HEK293 (cell line): ENCODE measurements at regions not wholly inside any gene's neighbourhood (a gene's known extent, or its start where the extent isn't known, plus 50 kb on each side); places are given as distances from the start of the nearest gene placed in this dataset.

ENCODE experiments used
- CTCF ChIA-PET: fragments of 350-600 bp; formaldehyde crosslinking; extraction: SDS; loops from one replicate; lab custom pipeline; 2021; ENCODE audit warnings: antibody characterized with exemption; lab: Yijun Ruan, JAX
- POLR2A ChIA-PET: fragments of 300-600 bp; formaldehyde crosslinking; extraction: SDS; loops from one replicate; lab custom pipeline; 2020; ENCODE audit warnings: antibody characterized with exemption, inconsistent platforms; lab: Yijun Ruan, JAX
- H3K27ac ChIP-seq: fragments of 200-500 bp; sonication (Bioruptor generic); 2 replicates; pipeline ENCODE4 v1.5.1; 2014; ENCODE audit warnings: low read depth, low read length, control low read depth, inconsistent platforms; ENCODE audit errors: extremely low read depth
- H3K36me3 ChIP-seq, 2 experiments: fragments of 200-500 bp in 1 of 2; sonication (Bioruptor generic) in 1 of 2; 1 replicate in 1 of 2; 2 replicates in 1 of 2; pipeline ENCODE4 v1.5.1; 2014 to 2017; ENCODE audit warnings: inconsistent platforms in 2 of 2, low read length in 2 of 2; ENCODE audit not compliant: control insufficient read depth in 2 of 2, insufficient read depth in 1 of 2
- H3K4me1 ChIP-seq: fragments of 200-500 bp; sonication (Bioruptor generic); 2 replicates; pipeline ENCODE4 v1.5.1; 2014; ENCODE audit warnings: mild to moderate bottlenecking, low read length, inconsistent platforms; ENCODE audit not compliant: control insufficient read depth, insufficient read depth
- H3K4me3 ChIP-seq: 2 replicates; pipeline ENCODE4 v1.5.1; 2011; ENCODE audit warnings: low read depth, mild to moderate bottlenecking, control low read depth, low read length, moderate library complexity
- H3K9me3 ChIP-seq: fragments of 200-500 bp; sonication (Bioruptor generic); 2 replicates; pipeline ENCODE4 v1.5.1; 2014; ENCODE audit warnings: low read depth, low read length, inconsistent platforms; ENCODE audit not compliant: control insufficient read depth, insufficient read depth
- GLIS1 ChIP-seq: fragments of 450-650 bp; formaldehyde crosslinking; IDR thresholded peaks from 2 replicates; pipeline ENCODE4 v1.5.1; 2016; ENCODE audit warnings: missing biosample characterization, missing genetic modification characterization
- SALL2 ChIP-seq: fragments of 450-650 bp; formaldehyde crosslinking; IDR thresholded peaks from 2 replicates; pipeline ENCODE4 v1.5.0; 2017; ENCODE audit warnings: missing biosample characterization, mild to moderate bottlenecking, missing genetic modification characterization, borderline replicate concordance
- SCRT1 ChIP-seq: fragments of 450-650 bp; formaldehyde crosslinking; IDR thresholded peaks from 2 replicates; pipeline ENCODE4 v1.5.1; 2016; ENCODE audit warnings: missing biosample characterization, missing genetic modification characterization, borderline replicate concordance
- ZBTB20 ChIP-seq: fragments of 450-650 bp; formaldehyde crosslinking; IDR thresholded peaks from 2 replicates; pipeline ENCODE4 v1.5.1; 2016; ENCODE audit warnings: missing biosample characterization, missing genetic modification characterization
- ZBTB7A ChIP-seq: fragments of 450-650 bp; formaldehyde crosslinking; IDR thresholded peaks from 2 replicates; pipeline ENCODE4 v1.5.1; 2016; ENCODE audit warnings: low read depth, missing biosample characterization, missing genetic modification characterization
- ZBTB8A ChIP-seq: fragments of 450-650 bp; formaldehyde crosslinking; IDR thresholded peaks from 2 replicates; pipeline ENCODE4 v1.5.1; 2016; ENCODE audit warnings: missing biosample characterization, missing genetic modification characterization
- ZFP37 ChIP-seq: fragments of 450-650 bp; formaldehyde crosslinking; IDR thresholded peaks from 2 replicates; pipeline ENCODE4 v1.5.1; 2016; ENCODE audit warnings: missing biosample characterization, missing genetic modification characterization
- ZFP69B ChIP-seq: fragments of 450-650 bp; formaldehyde crosslinking; IDR thresholded peaks from 2 replicates; pipeline ENCODE4 v1.5.1; 2016; ENCODE audit warnings: missing biosample characterization, missing genetic modification characterization
- ZNF140 ChIP-seq: fragments of 450-650 bp; formaldehyde crosslinking; IDR thresholded peaks from 2 replicates; pipeline ENCODE4 v1.5.1; 2016; ENCODE audit warnings: missing biosample characterization, missing genetic modification characterization
- ZNF221 ChIP-seq: fragments of 450-650 bp; formaldehyde crosslinking; IDR thresholded peaks from 2 replicates; pipeline ENCODE4 v1.5.1; 2017; ENCODE audit warnings: missing biosample characterization, missing genetic modification characterization, borderline replicate concordance
- ZNF274 ChIP-seq, 2 experiments: fragments of 200-500 bp in 1 of 2; fragments of 450-650 bp in 1 of 2; sonication (Bioruptor generic) in 1 of 2; formaldehyde crosslinking in 1 of 2; IDR thresholded peaks; 2 replicates each; pipeline versions ENCODE4 v1.5.1 to v1.6.1; 2014 to 2016; ENCODE audit warnings: borderline replicate concordance in 1 of 2, inconsistent platforms in 1 of 2, low read length in 1 of 2, missing biosample characterization in 1 of 2, missing genetic modification characterization in 1 of 2
- ZNF302 ChIP-seq: fragments of 450-650 bp; formaldehyde crosslinking; IDR thresholded peaks from 2 replicates; pipeline ENCODE4 v1.5.1; 2016; ENCODE audit warnings: missing biosample characterization, missing genetic modification characterization, low read depth
- ZNF311 ChIP-seq: fragments of 450-650 bp; formaldehyde crosslinking; IDR thresholded peaks from 2 replicates; pipeline ENCODE4 v1.5.1; 2017; ENCODE audit warnings: missing biosample characterization, missing genetic modification characterization, borderline replicate concordance
- ZNF354C ChIP-seq: fragments of 450-650 bp; formaldehyde crosslinking; IDR thresholded peaks from 2 replicates; pipeline ENCODE4 v1.5.1; 2016; ENCODE audit warnings: missing biosample characterization, missing genetic modification characterization, low read depth, borderline replicate concordance
- ZNF580 ChIP-seq: fragments of 450-650 bp; formaldehyde crosslinking; IDR thresholded peaks from 2 replicates; pipeline ENCODE4 v1.5.1; 2016; ENCODE audit warnings: missing biosample characterization, missing genetic modification characterization
- ZNF623 ChIP-seq: fragments of 450-650 bp; formaldehyde crosslinking; IDR thresholded peaks from 2 replicates; pipeline ENCODE4 v1.5.1; 2016; ENCODE audit warnings: missing biosample characterization, missing genetic modification characterization
- ZNF658 ChIP-seq: fragments of 450-650 bp; formaldehyde crosslinking; IDR thresholded peaks from 2 replicates; pipeline ENCODE4; 2016; ENCODE audit warnings: missing biosample characterization, missing genetic modification characterization
- ZNF707 ChIP-seq: fragments of 450-650 bp; formaldehyde crosslinking; IDR thresholded peaks from 2 replicates; pipeline ENCODE4 v1.5.1; 2016; ENCODE audit warnings: missing biosample characterization, missing genetic modification characterization
- ZNF791 ChIP-seq: fragments of 450-650 bp; formaldehyde crosslinking; IDR thresholded peaks from 2 replicates; pipeline ENCODE4 v1.5.1; 2016; ENCODE audit warnings: missing biosample characterization, missing genetic modification characterization
- ZNF843 ChIP-seq: fragments of 450-650 bp; formaldehyde crosslinking; IDR thresholded peaks from 2 replicates; pipeline ENCODE4 v1.5.1; 2016; ENCODE audit warnings: missing biosample characterization, missing genetic modification characterization
- ZSCAN18 ChIP-seq: fragments of 450-650 bp; formaldehyde crosslinking; IDR thresholded peaks from 2 replicates; pipeline ENCODE4 v1.5.1; 2016; ENCODE audit warnings: missing biosample characterization, missing genetic modification characterization
- TF ChIP-seq, protein P1 (sequence below): fragments of 450-650 bp; formaldehyde crosslinking; IDR thresholded peaks from 2 replicates; pipeline ENCODE4 v1.5.1; 2016; ENCODE audit warnings: missing biosample characterization, missing genetic modification characterization
- TF ChIP-seq, protein P2 (sequence below): fragments of 450-650 bp; formaldehyde crosslinking; IDR thresholded peaks from 2 replicates; pipeline ENCODE4 v1.5.1; 2017; ENCODE audit warnings: missing biosample characterization, mild to moderate bottlenecking, missing genetic modification characterization, moderate library complexity
- TF ChIP-seq, protein P3 (sequence below): fragments of 450-650 bp; formaldehyde crosslinking; IDR thresholded peaks from 2 replicates; pipeline ENCODE4 v1.5.1; 2016; ENCODE audit warnings: missing biosample characterization, missing genetic modification characterization
- TF ChIP-seq, protein P4 (sequence below): IDR thresholded peaks from 2 replicates; pipeline ENCODE4 v1.6.1; 2011; ENCODE audit warnings: mild to moderate bottlenecking, low read depth, low read length, borderline replicate concordance

- TF ChIP-seq, protein P1, sequence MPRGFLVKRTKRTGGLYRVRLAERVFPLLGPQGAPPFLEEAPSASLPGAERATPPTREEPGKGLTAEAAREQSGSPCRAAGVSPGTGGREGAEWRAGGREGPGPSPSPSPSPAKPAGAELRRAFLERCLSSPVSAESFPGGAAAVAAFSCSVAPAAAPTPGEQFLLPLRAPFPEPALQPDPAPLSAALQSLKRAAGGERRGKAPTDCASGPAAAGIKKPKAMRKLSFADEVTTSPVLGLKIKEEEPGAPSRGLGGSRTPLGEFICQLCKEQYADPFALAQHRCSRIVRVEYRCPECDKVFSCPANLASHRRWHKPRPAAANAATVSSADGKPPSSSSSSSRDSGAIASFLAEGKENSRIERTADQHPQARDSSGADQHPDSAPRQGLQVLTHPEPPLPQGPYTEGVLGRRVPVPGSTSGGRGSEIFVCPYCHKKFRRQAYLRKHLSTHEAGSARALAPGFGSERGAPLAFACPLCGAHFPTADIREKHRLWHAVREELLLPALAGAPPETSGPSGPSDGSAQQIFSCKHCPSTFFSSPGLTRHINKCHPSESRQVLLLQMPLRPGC = no peak
- TF ChIP-seq ZNF274 (IDR thresholded peaks at IDR 0.05; ENCODE audit: low read length) (no peak), ZNF274 (tag by site-specific recombination; IDR thresholded peaks at IDR 0.05; ENCODE audit: borderline replicate concordance) (no peak), ZBTB7A (tag by site-specific recombination) (no peak), ZNF311 (no peak), ZNF658 (no peak), ZNF843 (tag by site-specific recombination) (no peak)
- TF ChIP-seq, protein P2, sequence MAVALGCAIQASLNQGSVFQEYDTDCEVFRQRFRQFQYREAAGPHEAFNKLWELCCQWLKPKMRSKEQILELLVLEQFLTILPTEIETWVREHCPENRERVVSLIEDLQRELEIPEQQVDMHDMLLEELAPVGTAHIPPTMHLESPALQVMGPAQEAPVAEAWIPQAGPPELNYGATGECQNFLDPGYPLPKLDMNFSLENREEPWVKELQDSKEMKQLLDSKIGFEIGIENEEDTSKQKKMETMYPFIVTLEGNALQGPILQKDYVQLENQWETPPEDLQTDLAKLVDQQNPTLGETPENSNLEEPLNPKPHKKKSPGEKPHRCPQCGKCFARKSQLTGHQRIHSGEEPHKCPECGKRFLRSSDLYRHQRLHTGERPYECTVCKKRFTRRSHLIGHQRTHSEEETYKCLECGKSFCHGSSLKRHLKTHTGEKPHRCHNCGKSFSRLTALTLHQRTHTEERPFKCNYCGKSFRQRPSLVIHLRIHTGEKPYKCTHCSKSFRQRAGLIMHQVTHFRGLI (tag by site-specific recombination) = no peak
These were observed 99.6 kb downstream of the HTR1B start (continued) for GRCh38 chr6:77363702-77364101.

- TF ChIP-seq SALL2 = no peak
- peak; percentile 85 for TF ChIP-seq ZNF707 (tag by site-specific recombination)
- POLR2A ChIA-PET = no interaction called here
- no peaks in the 10 kb centered on the region for H3K9me3 ChIP-seq
These were observed 101.2 kb downstream of the HTR1B start for GRCh38 chr6:77362055-77362454.

GRCh38 chr6:77361018-77361417, 102.3 kb downstream of the HTR1B start:
- Histone ChIP-seq H3K27ac (no peak overlapping the region), H3K9me3 (no peaks in the 10 kb centered on the region), H3K4me3 (no peak overlapping the region), H3K4me1 (no peaks in the 10 kb centered on the region), H3K36me3 (no peaks in the 10 kb centered on the region)
- ChIA-PET POLR2A (no interaction called here), CTCF (no interaction called here)
- TF ChIP-seq ZFP69B (tag by site-specific recombination) (no peak), ZNF791 (tag by site-specific recombination) (no peak), ZNF623 (no peak), ZNF140 (tag by site-specific recombination) (no peak), ZNF221 (tag by site-specific recombination) (no peak), ZFP37 (tag by site-specific recombination) (no peak), ZNF580 (tag by site-specific recombination) (no peak), SCRT1 (tag by site-specific recombination) (no peak), ZSCAN18 (tag by site-specific recombination) (no peak), ZNF354C (tag by site-specific recombination) (no peak), ZBTB20 (tag by site-specific recombination) (no peak), ZNF302 (tag by site-specific recombination) (no peak), GLIS1 (tag by site-specific recombination) (no peak), ZBTB8A (no peak)
- TF ChIP-seq, protein P3, sequence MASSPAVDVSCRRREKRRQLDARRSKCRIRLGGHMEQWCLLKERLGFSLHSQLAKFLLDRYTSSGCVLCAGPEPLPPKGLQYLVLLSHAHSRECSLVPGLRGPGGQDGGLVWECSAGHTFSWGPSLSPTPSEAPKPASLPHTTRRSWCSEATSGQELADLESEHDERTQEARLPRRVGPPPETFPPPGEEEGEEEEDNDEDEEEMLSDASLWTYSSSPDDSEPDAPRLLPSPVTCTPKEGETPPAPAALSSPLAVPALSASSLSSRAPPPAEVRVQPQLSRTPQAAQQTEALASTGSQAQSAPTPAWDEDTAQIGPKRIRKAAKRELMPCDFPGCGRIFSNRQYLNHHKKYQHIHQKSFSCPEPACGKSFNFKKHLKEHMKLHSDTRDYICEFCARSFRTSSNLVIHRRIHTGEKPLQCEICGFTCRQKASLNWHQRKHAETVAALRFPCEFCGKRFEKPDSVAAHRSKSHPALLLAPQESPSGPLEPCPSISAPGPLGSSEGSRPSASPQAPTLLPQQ (tag by site-specific recombination) = no peak
- TF ChIP-seq, protein P4, sequence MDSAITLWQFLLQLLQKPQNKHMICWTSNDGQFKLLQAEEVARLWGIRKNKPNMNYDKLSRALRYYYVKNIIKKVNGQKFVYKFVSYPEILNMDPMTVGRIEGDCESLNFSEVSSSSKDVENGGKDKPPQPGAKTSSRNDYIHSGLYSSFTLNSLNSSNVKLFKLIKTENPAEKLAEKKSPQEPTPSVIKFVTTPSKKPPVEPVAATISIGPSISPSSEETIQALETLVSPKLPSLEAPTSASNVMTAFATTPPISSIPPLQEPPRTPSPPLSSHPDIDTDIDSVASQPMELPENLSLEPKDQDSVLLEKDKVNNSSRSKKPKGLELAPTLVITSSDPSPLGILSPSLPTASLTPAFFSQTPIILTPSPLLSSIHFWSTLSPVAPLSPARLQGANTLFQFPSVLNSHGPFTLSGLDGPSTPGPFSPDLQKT = no peak

More at GRCh38 chr6:77362055-77362454, 101.2 kb downstream of the HTR1B start:
- Histone ChIP-seq H3K36me3 (no peaks in the 10 kb centered on the region), H3K4me3 (no peak overlapping the region), H3K4me1 (peaks cover under 1% of the 10 kb centered on the region; the same call in 1 of the 2 replicates), H3K27ac (no peak overlapping the region)
- CTCF ChIA-PET = no interaction called here
